ENCODE measurements at regions not wholly inside any gene's neighbourhood (a gene's known extent, or its start where the extent isn't known, plus 50 kb on each side); places are given as distances from the start of the nearest gene placed in this dataset.

- Histone ChIP-seq H3K23ac (ENCODE audit: low read length) (no peak overlapping the region), H2BK5ac (ENCODE audit: low read length) (no peak overlapping the region)
- peak; percentile 26 for DNase-seq
Observed at GRCh38 chr9:75482566-75482965, 394.3 kb downstream of the OSTF1 start.

GRCh38 chr9:75483636-75484035, 395.3 kb downstream of the OSTF1 start:
- Histone ChIP-seq H3K27me3 (ENCODE audit: insufficient read depth, low read length, poor library complexity) (no peaks in the 10 kb centered on the region), H3K27ac (ENCODE audit: low read depth, low read length) (no peak overlapping the region), H3K9ac (ENCODE audit: low read length) (no peak overlapping the region), H3K79me2 (ENCODE audit: control insufficient read depth, insufficient read depth, low read length) (no peaks in the 10 kb centered on the region), H3K4ac (ENCODE audit: low read depth, low read length) (no peak overlapping the region), H3K79me1 (ENCODE audit: low read length) (no peaks in the 10 kb centered on the region), H3K36me3 (ENCODE audit: control insufficient read depth, insufficient read depth, low read length) (no peaks in the 10 kb centered on the region), H2BK120ac (ENCODE audit: low read depth, low read length) (no peak overlapping the region), H4K5ac (ENCODE audit: low read length) (no peak overlapping the region), H3K4me2 (ENCODE audit: low read length) (no peak overlapping the region), H4K8ac (ENCODE audit: low read depth, low read length) (no peak overlapping the region), H2AK5ac (ENCODE audit: low read length) (no peak overlapping the region), H3K56ac (ENCODE audit: low read length) (no peak overlapping the region), H2BK15ac (replicated peaks; ENCODE audit: low read depth) (no peak overlapping the region), H3K23ac (ENCODE audit: low read length) (no peak overlapping the region), H3K4me3 (ENCODE audit: low read length) (no peak overlapping the region), H3K4me1 (ENCODE audit: control insufficient read depth, low read depth, low read length) (no peaks in the 10 kb centered on the region), H2BK5ac (ENCODE audit: low read length) (no peak overlapping the region), H3K18ac (ENCODE audit: low read length) (no peak overlapping the region)
- WGBS (ENCODE audit: extremely low coverage, insufficient coverage, low lambda C conversion rate), result no CpG with 5 or more reads among the region's 2 CpGs
- no peak for DNase-seq

More at GRCh38 chr9:75482566-75482965, 394.3 kb downstream of the OSTF1 start:
- Histone ChIP-seq H2BK120ac (ENCODE audit: low read depth, low read length) (no peak overlapping the region), H3K79me2 (ENCODE audit: control insufficient read depth, insufficient read depth, low read length) (no peaks in the 10 kb centered on the region), H3K4me2 (ENCODE audit: low read length) (no peak overlapping the region), H3K27me3 (ENCODE audit: insufficient read depth, low read length, poor library complexity) (no peaks in the 10 kb centered on the region), H3K27ac (ENCODE audit: low read depth, low read length) (no peak overlapping the region), H3K4me3 (ENCODE audit: low read length) (no peak overlapping the region), H3K36me3 (ENCODE audit: control insufficient read depth, insufficient read depth, low read length) (no peaks in the 10 kb centered on the region), H3K4ac (ENCODE audit: low read depth, low read length) (no peak overlapping the region), H3K79me1 (ENCODE audit: low read length) (no peaks in the 10 kb centered on the region), H3K9ac (ENCODE audit: low read length) (no peak overlapping the region), H2AK5ac (ENCODE audit: low read length) (no peak overlapping the region), H3K18ac (ENCODE audit: low read length) (no peak overlapping the region), H3K4me1 (ENCODE audit: control insufficient read depth, low read depth, low read length) (no peaks in the 10 kb centered on the region), H2BK15ac (replicated peaks; ENCODE audit: low read depth) (no peak overlapping the region), H4K8ac (ENCODE audit: low read depth, low read length) (no peak overlapping the region), H4K5ac (ENCODE audit: low read length) (no peak overlapping the region), H3K56ac (ENCODE audit: low read length) (no peak overlapping the region)
- WGBS (ENCODE audit: extremely low coverage, insufficient coverage, low lambda C conversion rate), result no CpG with 5 or more reads among the region's 2 CpGs

- no CpG with 5 or more reads among the region's 5 CpGs for WGBS (ENCODE audit: extremely low coverage, insufficient coverage, low lambda C conversion rate)
- H3K4me2 ChIP-seq (ENCODE audit: low read length), result no peak overlapping the region
- no peaks in the 10 kb centered on the region for H3K36me3 ChIP-seq (ENCODE audit: control insufficient read depth, insufficient read depth, low read length)
- no peak overlapping the region for H4K8ac ChIP-seq (ENCODE audit: low read depth, low read length)
- no peak overlapping the region for H3K56ac ChIP-seq (ENCODE audit: low read length)
- no peak overlapping the region for H3K9ac ChIP-seq (ENCODE audit: low read length)
- H3K18ac ChIP-seq (ENCODE audit: low read length), result no peak overlapping the region
- no peak overlapping the region for H2BK120ac ChIP-seq (ENCODE audit: low read depth, low read length)
- no peak overlapping the region for H2BK15ac ChIP-seq (replicated peaks; ENCODE audit: low read depth)
- DNase-seq, result no peak
- H3K79me1 ChIP-seq (ENCODE audit: low read length), result no peaks in the 10 kb centered on the region
- H3K27ac ChIP-seq (ENCODE audit: low read depth, low read length), result no peak overlapping the region
- no peak overlapping the region for H2BK5ac ChIP-seq (ENCODE audit: low read length)
- no peaks in the 10 kb centered on the region for H3K4me1 ChIP-seq (ENCODE audit: control insufficient read depth, low read depth, low read length)
- H4K5ac ChIP-seq (ENCODE audit: low read length), result no peak overlapping the region
- no peak overlapping the region for H2AK5ac ChIP-seq (ENCODE audit: low read length)
- no peak overlapping the region for H3K23ac ChIP-seq (ENCODE audit: low read length)
- H3K4ac ChIP-seq (ENCODE audit: low read depth, low read length), result no peak overlapping the region
- H3K27me3 ChIP-seq (ENCODE audit: insufficient read depth, low read length, poor library complexity), result no peaks in the 10 kb centered on the region
- H3K79me2 ChIP-seq (ENCODE audit: control insufficient read depth, insufficient read depth, low read length), result no peaks in the 10 kb centered on the region
- H3K4me3 ChIP-seq (ENCODE audit: low read length), result no peak overlapping the region
Observed at GRCh38 chr9:75487856-75488718, 399.8 kb downstream of the OSTF1 start.

GRCh38 chr9:75488719-75489110, 400.4 kb downstream of the OSTF1 start:
- no peaks in the 10 kb centered on the region for H3K36me3 ChIP-seq (ENCODE audit: control insufficient read depth, insufficient read depth, low read length)
- no CpG with 5 or more reads among the region's 6 CpGs for WGBS (ENCODE audit: extremely low coverage, insufficient coverage, low lambda C conversion rate)
- H2BK5ac ChIP-seq (ENCODE audit: low read length), result no peak overlapping the region
- H3K4me2 ChIP-seq (ENCODE audit: low read length), result no peak overlapping the region
- no peaks in the 10 kb centered on the region for H3K4me1 ChIP-seq (ENCODE audit: control insufficient read depth, low read depth, low read length)
- H2BK15ac ChIP-seq (replicated peaks; ENCODE audit: low read depth), result no peak overlapping the region
- no peak overlapping the region for H3K23ac ChIP-seq (ENCODE audit: low read length)
- H3K27me3 ChIP-seq (ENCODE audit: insufficient read depth, low read length, poor library complexity), result no peaks in the 10 kb centered on the region
- no peaks in the 10 kb centered on the region for H3K79me2 ChIP-seq (ENCODE audit: control insufficient read depth, insufficient read depth, low read length)
- H4K5ac ChIP-seq (ENCODE audit: low read length), result no peak overlapping the region
- H3K4me3 ChIP-seq (ENCODE audit: low read length), result no peak overlapping the region
- no peak overlapping the region for H3K56ac ChIP-seq (ENCODE audit: low read length)
- no peak overlapping the region for H3K27ac ChIP-seq (ENCODE audit: low read depth, low read length)
- H3K9ac ChIP-seq (ENCODE audit: low read length), result no peak overlapping the region
- H3K18ac ChIP-seq (ENCODE audit: low read length), result no peak overlapping the region
- H2AK5ac ChIP-seq (ENCODE audit: low read length), result no peak overlapping the region
- no peaks in the 10 kb centered on the region for H3K79me1 ChIP-seq (ENCODE audit: low read length)
- no peak overlapping the region for H3K4ac ChIP-seq (ENCODE audit: low read depth, low read length)
- H2BK120ac ChIP-seq (ENCODE audit: low read depth, low read length), result no peak overlapping the region
- DNase-seq, result no peak
- H4K8ac ChIP-seq (ENCODE audit: low read depth, low read length), result no peak overlapping the region

GRCh38 chr9:75490326-75490725, 400.1 kb upstream of the PCSK5 start:
- H3K79me2 ChIP-seq (ENCODE audit: control insufficient read depth, insufficient read depth, low read length), result no peaks in the 10 kb centered on the region
- no peak overlapping the region for H2BK120ac ChIP-seq (ENCODE audit: low read depth, low read length)
- H3K9ac ChIP-seq (ENCODE audit: low read length), result no peak overlapping the region
- H3K4me1 ChIP-seq (ENCODE audit: control insufficient read depth, low read depth, low read length), result no peaks in the 10 kb centered on the region
- H4K5ac ChIP-seq (ENCODE audit: low read length), result no peak overlapping the region
- no peak overlapping the region for H3K56ac ChIP-seq (ENCODE audit: low read length)
- H3K18ac ChIP-seq (ENCODE audit: low read length), result no peak overlapping the region
- H3K36me3 ChIP-seq (ENCODE audit: control insufficient read depth, insufficient read depth, low read length), result no peaks in the 10 kb centered on the region
- no peak overlapping the region for H2AK5ac ChIP-seq (ENCODE audit: low read length)
- H2BK15ac ChIP-seq (replicated peaks; ENCODE audit: low read depth), result no peak overlapping the region
- no peak overlapping the region for H4K8ac ChIP-seq (ENCODE audit: low read depth, low read length)
- no peak overlapping the region for H3K4me3 ChIP-seq (ENCODE audit: low read length)
- no peaks in the 10 kb centered on the region for H3K27me3 ChIP-seq (ENCODE audit: insufficient read depth, low read length, poor library complexity)
- DNase-seq, result no peak
- no peaks in the 10 kb centered on the region for H3K79me1 ChIP-seq (ENCODE audit: low read length)
- no peak overlapping the region for H2BK5ac ChIP-seq (ENCODE audit: low read length)
- no peak overlapping the region for H3K23ac ChIP-seq (ENCODE audit: low read length)
- WGBS (ENCODE audit: extremely low coverage, insufficient coverage, low lambda C conversion rate), result no CpG with 5 or more reads among the region's 2 CpGs
- no peak overlapping the region for H3K27ac ChIP-seq (ENCODE audit: low read depth, low read length)
- H3K4me2 ChIP-seq (ENCODE audit: low read length), result no peak overlapping the region
- no peak overlapping the region for H3K4ac ChIP-seq (ENCODE audit: low read depth, low read length)

GRCh38 chr9:75491533-75491932, 398.9 kb upstream of the PCSK5 start:
- H2BK15ac ChIP-seq (replicated peaks; ENCODE audit: low read depth), result no peak overlapping the region
- H2AK5ac ChIP-seq (ENCODE audit: low read length), result no peak overlapping the region
- H4K8ac ChIP-seq (ENCODE audit: low read depth, low read length), result no peak overlapping the region
- H2BK5ac ChIP-seq (ENCODE audit: low read length), result no peak overlapping the region
- no peak overlapping the region for H3K56ac ChIP-seq (ENCODE audit: low read length)
- H3K23ac ChIP-seq (ENCODE audit: low read length), result no peak overlapping the region
- no peak overlapping the region for H3K18ac ChIP-seq (ENCODE audit: low read length)
- H3K4me3 ChIP-seq (ENCODE audit: low read length), result no peak overlapping the region
- H3K79me2 ChIP-seq (ENCODE audit: control insufficient read depth, insufficient read depth, low read length), result no peaks in the 10 kb centered on the region
- H4K5ac ChIP-seq (ENCODE audit: low read length), result no peak overlapping the region
- no peak overlapping the region for H3K9ac ChIP-seq (ENCODE audit: low read length)
- H3K27ac ChIP-seq (ENCODE audit: low read depth, low read length), result no peak overlapping the region
- DNase-seq, result no peak
- no peaks in the 10 kb centered on the region for H3K79me1 ChIP-seq (ENCODE audit: low read length)
- H3K36me3 ChIP-seq (ENCODE audit: control insufficient read depth, insufficient read depth, low read length), result no peaks in the 10 kb centered on the region
- no peaks in the 10 kb centered on the region for H3K4me1 ChIP-seq (ENCODE audit: control insufficient read depth, low read depth, low read length)
- H3K27me3 ChIP-seq (ENCODE audit: insufficient read depth, low read length, poor library complexity), result no peaks in the 10 kb centered on the region
- no peak overlapping the region for H2BK120ac ChIP-seq (ENCODE audit: low read depth, low read length)
- no CpG with 5 or more reads among the region's 1 CpG for WGBS (ENCODE audit: extremely low coverage, insufficient coverage, low lambda C conversion rate)
- H3K4ac ChIP-seq (ENCODE audit: low read depth, low read length), result no peak overlapping the region
- no peak overlapping the region for H3K4me2 ChIP-seq (ENCODE audit: low read length)
